GM20000 (cell line): ENCODE measurements at regions not wholly inside any gene's neighbourhood (a gene's known extent, or its start where the extent isn't known, plus 50 kb on each side); places are given as distances from the start of the nearest gene placed in this dataset.
"Not testable (repeated sequence)": the region's sequence is repeated elsewhere in the genome, so short reads cannot be mapped to it uniquely, and the experiment has no call there.

Experiments used
- DNase-seq: peaks from one replicate; pipeline ENCODE4 v3.0.0; 2012; ENCODE audit warnings: low spot score
- TF ChIP-seq, protein P1 (sequence below): IDR thresholded peaks from 2 replicates; pipeline ENCODE4 v1.5.1; 2012; ENCODE audit warnings: mild to moderate bottlenecking, control low read depth; ENCODE audit errors: extremely low read depth, missing control alignments

DNA sequence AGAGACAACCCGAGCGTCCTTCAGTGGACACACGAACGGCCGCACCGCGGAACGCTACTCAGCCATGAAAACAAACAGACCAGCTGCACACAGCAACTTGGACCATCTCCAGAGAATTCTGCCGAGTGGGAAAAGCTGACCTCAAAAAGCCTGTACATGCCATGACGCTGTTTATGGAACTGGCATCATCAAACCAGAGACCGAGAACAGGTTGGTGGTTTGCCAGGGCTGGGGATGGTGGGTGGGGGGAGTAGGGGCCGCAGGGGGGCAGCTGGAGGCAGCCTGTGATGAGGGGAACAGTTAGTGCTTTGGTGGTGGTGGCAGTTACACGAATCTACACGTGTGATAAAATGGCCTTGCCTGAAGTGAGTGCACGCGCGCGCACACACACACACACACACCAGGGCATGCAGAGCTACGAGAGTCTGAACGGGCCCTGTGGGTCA, 169.8 kb downstream of the LAT start:
- TF ChIP-seq, protein P1, sequence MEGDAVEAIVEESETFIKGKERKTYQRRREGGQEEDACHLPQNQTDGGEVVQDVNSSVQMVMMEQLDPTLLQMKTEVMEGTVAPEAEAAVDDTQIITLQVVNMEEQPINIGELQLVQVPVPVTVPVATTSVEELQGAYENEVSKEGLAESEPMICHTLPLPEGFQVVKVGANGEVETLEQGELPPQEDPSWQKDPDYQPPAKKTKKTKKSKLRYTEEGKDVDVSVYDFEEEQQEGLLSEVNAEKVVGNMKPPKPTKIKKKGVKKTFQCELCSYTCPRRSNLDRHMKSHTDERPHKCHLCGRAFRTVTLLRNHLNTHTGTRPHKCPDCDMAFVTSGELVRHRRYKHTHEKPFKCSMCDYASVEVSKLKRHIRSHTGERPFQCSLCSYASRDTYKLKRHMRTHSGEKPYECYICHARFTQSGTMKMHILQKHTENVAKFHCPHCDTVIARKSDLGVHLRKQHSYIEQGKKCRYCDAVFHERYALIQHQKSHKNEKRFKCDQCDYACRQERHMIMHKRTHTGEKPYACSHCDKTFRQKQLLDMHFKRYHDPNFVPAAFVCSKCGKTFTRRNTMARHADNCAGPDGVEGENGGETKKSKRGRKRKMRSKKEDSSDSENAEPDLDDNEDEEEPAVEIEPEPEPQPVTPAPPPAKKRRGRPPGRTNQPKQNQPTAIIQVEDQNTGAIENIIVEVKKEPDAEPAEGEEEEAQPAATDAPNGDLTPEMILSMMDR, result no peak
- DNase-seq, result no peak

DNA sequence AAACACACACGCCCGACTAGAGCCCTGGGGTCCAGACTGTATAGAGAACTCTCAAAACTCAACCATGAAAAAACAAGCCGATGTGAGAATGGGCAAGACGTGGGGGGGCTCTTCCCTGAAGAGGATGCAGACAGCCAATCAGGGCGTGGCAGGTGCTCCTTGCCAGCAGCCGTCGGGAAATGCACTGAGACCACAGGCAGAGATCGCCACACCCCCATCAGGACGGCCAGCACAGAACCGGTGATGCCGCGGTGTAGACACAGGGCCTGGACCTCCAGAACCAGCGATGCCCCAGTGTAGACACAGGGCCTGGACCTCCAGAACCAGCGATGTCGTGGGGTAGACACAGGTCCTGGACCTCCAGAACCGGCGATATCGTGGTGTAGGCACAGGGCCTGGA, 169.2 kb downstream of the LAT start:
- DNase-seq, result no peak
- TF ChIP-seq, protein P1, result no peak

DNA sequence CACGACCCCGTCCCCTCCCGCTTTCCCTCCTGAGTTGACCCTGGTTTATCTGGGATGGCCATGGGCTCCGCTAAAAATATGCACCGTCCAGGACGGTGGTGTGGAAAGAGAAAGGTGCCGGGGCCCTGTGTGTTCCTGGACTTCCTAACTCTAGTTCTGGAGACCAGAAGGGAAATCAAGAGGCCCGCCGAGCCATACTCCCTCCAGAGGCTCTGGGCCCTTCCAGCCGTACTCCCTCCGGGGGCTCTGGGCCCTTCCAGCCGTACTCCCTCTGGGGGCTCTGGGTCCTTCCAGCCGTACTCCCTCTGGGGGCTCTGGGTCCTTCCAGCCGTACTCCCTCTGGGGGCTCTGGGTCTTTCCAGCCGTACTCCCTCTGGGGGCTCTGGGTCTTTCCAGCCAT, 168.5 kb downstream of the LAT start:
- not testable (repeated sequence) for DNase-seq

DNA sequence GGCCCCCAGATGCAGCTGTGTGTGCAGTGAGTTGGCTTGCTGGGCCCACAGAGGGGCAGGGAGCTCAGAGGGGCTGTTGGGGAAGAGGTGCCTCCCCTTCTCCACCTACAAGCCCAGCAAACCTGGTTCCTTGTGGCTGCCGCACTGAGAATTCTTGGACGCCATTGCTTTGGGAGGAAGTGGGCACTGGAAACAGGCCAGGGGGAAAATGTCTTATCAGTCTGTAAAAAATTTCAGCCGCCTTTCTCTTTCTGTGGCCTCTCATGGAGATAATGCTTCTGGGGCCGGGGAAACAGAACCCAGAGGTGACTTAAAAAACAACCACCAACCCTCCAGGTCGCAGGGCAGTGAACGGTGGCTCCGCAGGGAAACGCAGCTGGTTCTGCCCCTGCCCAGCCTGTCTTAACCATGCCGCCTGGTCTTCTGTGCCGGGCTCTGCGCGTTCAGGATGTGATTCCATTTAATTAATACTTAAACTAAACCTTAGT, 167.7 kb downstream of the LAT start:
- DNase-seq, result not testable (repeated sequence)

DNA sequence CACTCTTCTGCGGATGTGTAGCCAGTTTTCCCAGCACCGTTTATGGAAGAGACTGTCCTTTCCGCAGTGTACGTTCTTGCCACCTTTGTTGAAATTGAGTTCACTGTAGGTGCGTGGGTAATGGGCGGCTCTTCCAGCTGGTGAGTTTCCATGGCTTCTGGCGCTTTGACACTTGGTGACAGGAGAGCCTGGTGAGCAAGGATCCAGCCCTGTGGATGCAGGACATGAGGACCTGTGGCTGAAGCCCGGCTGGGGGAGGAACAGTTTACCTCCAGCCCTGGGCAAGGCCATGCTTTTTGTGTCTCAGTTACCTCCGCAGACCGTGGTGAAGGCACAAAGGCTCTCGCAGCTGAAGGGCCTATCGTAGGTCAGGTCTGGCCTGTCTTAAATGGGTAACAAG, 166.5 kb downstream of the LAT start:
- TF ChIP-seq, protein P1, result no peak
- DNase-seq, result no peak

DNA sequence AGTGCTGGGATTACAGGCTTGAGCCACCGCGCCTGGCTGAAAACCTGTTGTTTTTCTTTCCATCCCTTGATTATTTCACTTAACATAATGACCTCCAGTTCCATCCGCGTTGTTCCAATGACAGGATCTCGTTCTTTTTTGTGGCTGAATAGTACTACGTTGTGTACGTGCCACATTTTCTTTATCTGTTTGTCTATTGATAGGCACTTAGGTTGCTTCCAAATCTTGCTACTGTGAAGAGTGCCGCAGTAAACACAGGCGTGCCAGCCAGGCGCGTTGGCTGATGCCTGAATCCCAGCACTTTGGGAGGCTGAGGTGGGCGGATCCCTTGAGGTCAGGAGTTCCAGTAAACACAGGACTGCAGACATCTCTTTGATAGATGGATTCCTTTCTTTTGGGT, 165.1 kb downstream of the LAT start:
- not testable (repeated sequence) for DNase-seq

DNA sequence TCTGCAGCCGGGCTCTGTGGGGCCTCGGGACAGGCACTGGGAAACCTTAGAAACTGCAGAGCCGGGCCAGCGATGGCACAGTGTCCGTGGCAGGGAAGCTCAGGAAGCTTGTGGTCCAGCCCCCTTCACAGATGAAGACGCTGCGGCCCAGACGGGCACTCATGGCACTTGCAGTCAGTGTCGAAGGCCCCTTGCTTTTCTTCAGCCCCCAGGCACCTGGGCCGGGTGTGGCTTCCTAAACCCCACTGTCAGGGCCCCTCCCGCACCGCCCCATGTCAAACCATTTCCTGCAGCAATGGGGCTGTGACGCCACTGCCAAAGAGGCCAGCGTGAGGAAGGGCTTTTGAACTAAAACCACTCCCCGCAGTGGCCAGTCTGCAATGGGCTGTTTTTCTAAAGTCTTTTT, 164.0 kb downstream of the LAT start:
- TF ChIP-seq, protein P1, result no peak
- DNase-seq, result no peak

DNA sequence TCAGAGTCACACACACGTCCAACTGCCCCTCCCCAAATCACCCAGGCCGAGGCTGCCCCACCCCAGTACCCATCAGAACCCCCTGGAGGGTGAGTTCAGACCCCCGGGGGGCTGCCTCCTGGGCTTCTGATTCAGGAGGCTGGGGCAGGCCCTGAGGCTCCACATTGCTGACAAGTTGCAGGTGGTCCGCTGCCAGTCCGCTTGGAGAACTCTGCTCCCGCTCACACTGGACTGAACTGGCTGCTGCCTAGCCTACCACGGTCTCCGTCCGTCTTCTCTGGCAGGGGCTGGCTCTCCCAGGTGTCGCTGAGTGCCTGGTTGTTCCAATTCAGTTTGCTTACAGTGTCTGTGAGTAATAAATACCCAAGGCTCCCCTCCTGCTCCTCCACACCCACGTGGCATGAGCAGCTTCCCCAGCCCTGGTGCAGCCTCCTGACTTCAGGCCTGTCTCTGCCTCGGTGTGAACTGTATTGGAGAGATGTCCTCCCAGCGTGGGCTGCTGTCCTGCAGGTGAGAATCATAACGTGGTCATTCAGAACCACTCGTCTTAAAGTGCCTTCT, 163.4 kb downstream of the LAT start:
- TF ChIP-seq, protein P1, result no peak

DNA sequence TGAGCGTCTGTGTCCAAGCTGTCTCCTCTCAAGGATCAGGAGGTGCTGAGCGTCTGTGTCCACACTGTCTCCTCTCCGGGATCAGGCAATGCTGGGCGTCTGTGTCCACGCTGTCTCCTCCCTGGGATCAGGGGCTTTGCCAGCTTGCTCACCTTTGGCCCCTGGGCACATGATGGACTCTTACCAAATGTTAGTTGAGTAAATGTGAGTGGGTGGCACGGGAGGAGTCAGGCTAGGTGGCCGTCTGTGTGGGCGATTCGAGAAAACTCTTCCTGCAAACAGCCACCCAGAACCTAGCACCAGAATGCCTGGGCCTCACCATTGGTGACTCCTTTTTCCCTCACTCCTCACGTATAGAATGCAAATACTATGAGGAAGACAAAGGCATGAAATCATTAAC, 162.9 kb downstream of the LAT start:
- DNase-seq, result not testable (repeated sequence)

More for the DNA sequence above, 163.4 kb downstream of the LAT start:
- no peak for DNase-seq

DNA sequence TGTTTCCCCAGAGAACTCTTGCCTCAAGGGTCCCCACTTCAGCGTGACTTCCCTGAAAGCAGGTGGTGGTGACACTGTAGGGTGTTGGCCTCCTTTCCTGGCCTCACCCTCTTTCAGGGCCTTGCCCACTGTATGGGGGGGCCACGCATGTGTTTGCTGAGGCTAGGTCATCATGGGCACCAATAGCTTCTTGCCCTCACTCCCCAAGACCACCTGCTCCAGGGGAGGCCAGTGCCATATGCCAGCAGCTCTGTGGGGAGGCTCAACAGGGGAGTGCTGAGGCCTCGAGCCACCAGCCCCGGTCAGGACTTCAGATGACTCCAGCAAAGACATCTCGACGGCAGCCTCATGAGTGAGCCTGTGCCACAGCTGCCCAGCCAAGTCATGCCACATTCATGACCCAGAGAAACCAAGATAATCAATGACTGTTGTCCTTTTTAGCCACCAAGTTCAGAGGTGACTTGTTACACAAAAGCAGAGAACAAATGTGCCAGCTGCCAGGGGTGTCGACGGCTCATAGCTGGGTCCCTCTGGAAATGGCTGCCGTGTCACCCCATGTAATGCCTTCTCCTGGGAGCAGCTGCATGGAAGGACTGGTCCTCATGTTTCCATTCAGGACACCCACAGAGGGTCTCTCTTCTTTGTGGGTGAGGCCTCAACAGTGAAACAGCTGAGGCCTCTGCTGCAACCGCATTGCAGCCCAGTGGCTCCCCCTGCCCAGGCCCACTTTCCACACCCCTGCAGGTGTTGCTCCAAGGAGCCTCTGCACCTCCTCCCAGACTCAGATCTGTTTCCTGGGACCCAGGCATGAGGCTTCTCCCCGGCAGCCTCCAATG, 162.2 kb downstream of the LAT start:
- DNase-seq, result not testable (repeated sequence)
